ENCODE measurements at regions not wholly inside any gene's neighbourhood (a gene's known extent, or its start where the extent isn't known, plus 50 kb on each side); places are given as distances from the start of the nearest gene placed in this dataset.

- ChIA-PET POLR2A (no interaction called here), CTCF (no interaction called here)
- no peak overlapping the region for H3K4me3 ChIP-seq (ENCODE audit: low read depth, low read length)
- H3K9me3 ChIP-seq (ENCODE audit: control insufficient read depth, insufficient read depth, low read length) = no peaks in the 10 kb centered on the region
- H3K27ac ChIP-seq (ENCODE audit: low read depth, low read length) = no peak overlapping the region
- H3K27me3 ChIP-seq (ENCODE audit: control insufficient read depth, insufficient read depth, low read length) = no peaks in the 10 kb centered on the region
- TF ChIP-seq CTCF (IDR thresholded peaks at IDR 0.05; ENCODE audit: low read depth, low read length) = no peak
- no peak for DNase-seq (ENCODE audit: low read depth, low spot score)
Measured at GRCh38 chr5:105993027-105993426, 1677.7 kb downstream of the EFNA5 start.

- Histone ChIP-seq H3K27me3 (ENCODE audit: control insufficient read depth, insufficient read depth, low read length) (no peaks in the 10 kb centered on the region), H3K9me3 (ENCODE audit: control insufficient read depth, insufficient read depth, low read length) (peaks cover 2% of the 10 kb centered on the region; the same call in 1 of the 2 replicates), H3K27ac (ENCODE audit: low read depth, low read length) (no peak overlapping the region), H3K4me3 (ENCODE audit: low read depth, low read length) (no peak overlapping the region)
- DNase-seq (ENCODE audit: low read depth, low spot score) = no peak
- ChIA-PET CTCF (no interaction called here), POLR2A (no interaction called here)
- TF ChIP-seq CTCF (IDR thresholded peaks at IDR 0.05; ENCODE audit: low read depth, low read length) = no peak
Measured at GRCh38 chr5:105982526-105982925, 1688.2 kb downstream of the EFNA5 start.

- ChIA-PET POLR2A (no interaction called here), CTCF (no interaction called here)
- TF ChIP-seq CTCF (IDR thresholded peaks at IDR 0.05; ENCODE audit: low read depth, low read length) = no peak
- DNase-seq (ENCODE audit: low read depth, low spot score) = no peak
- Histone ChIP-seq H3K27ac (ENCODE audit: low read depth, low read length) (no peak overlapping the region), H3K9me3 (ENCODE audit: control insufficient read depth, insufficient read depth, low read length) (peaks cover 2% of the 10 kb centered on the region; the same call in 1 of the 2 replicates), H3K4me3 (ENCODE audit: low read depth, low read length) (no peak overlapping the region), H3K27me3 (ENCODE audit: control insufficient read depth, insufficient read depth, low read length) (no peaks in the 10 kb centered on the region)
Measured at GRCh38 chr5:105978011-105978410, 1692.7 kb downstream of the EFNA5 start.

- no peaks in the 10 kb centered on the region; the same call in 1 of the 2 replicates for H3K9me3 ChIP-seq (ENCODE audit: control insufficient read depth, insufficient read depth, low read length)
- no peak overlapping the region for H3K27ac ChIP-seq (ENCODE audit: low read depth, low read length)
- ChIA-PET CTCF (no interaction called here), POLR2A (no interaction called here)
- no peak for DNase-seq (ENCODE audit: low read depth, low spot score)
- H3K27me3 ChIP-seq (ENCODE audit: control insufficient read depth, insufficient read depth, low read length) = no peaks in the 10 kb centered on the region
- H3K4me3 ChIP-seq (ENCODE audit: low read depth, low read length) = no peak overlapping the region
- no peak for TF ChIP-seq CTCF (IDR thresholded peaks at IDR 0.05; ENCODE audit: low read depth, low read length)
Measured at GRCh38 chr5:105977163-105977562, 1693.6 kb downstream of the EFNA5 start.

- H3K27me3 ChIP-seq (ENCODE audit: control insufficient read depth, insufficient read depth, low read length) = no peaks in the 10 kb centered on the region
- H3K27ac ChIP-seq (ENCODE audit: low read depth, low read length) = no peak overlapping the region
- H3K4me3 ChIP-seq (ENCODE audit: low read depth, low read length) = no peak overlapping the region
- ChIA-PET POLR2A (no interaction called here), CTCF (no interaction called here)
- H3K9me3 ChIP-seq (ENCODE audit: control insufficient read depth, insufficient read depth, low read length) = no peaks in the 10 kb centered on the region
- no peak for TF ChIP-seq CTCF (IDR thresholded peaks at IDR 0.05; ENCODE audit: low read depth, low read length)
- no peak for DNase-seq (ENCODE audit: low read depth, low spot score)
Measured at GRCh38 chr5:105970919-105971318, 1699.8 kb downstream of the EFNA5 start.
